A673 (cell line): ENCODE measurements at regions not wholly inside any gene's neighbourhood (a gene's known extent, or its start where the extent isn't known, plus 50 kb on each side); places are given as distances from the start of the nearest gene placed in this dataset.
A peak's percentile ranks its signal among the peaks of the same experiment; 100 is the strongest.

ENCODE experiments used
- BruUV-seq: library from RNA; stranded (reverse); fragments of 400-500 nt; replicated peaks from 2 replicates; lab custom pipeline; 2021; lab: Mats Ljungman, UMichigan
- CTCF ChIA-PET: fragments of 300-600 bp; sonication (Branson Sonifier 250); formaldehyde crosslinking; loops from one replicate; lab custom pipeline; 2022; ENCODE audit warnings: antibody characterized with exemption; lab: Charles Lee
- POLR2A ChIA-PET: fragments of 300-600 bp; sonication (Branson Sonifier 250); formaldehyde crosslinking; loops from one replicate; lab custom pipeline; 2022; ENCODE audit warnings: antibody characterized with exemption; ENCODE audit not compliant: low non-redundant PET; lab: Charles Lee
- DNase-seq: peaks from one replicate; pipeline ENCODE4 v3.0.0-alpha.2; 2015; ENCODE audit warnings: low spot score
- H3K27ac ChIP-seq: fragments of 200-600 bp; sonication (generic); 2 replicates; pipeline ENCODE4 v1.5.1; 2016; ENCODE audit warnings: mixed run types, low read depth, mild to moderate bottlenecking, mixed read lengths, antibody characterized with exemption, low read length; ENCODE audit not compliant: poor library complexity, severe bottlenecking
- H3K27me3 ChIP-seq: fragments of 200-600 bp; sonication (generic); replicated peaks from 2 replicates; pipeline ENCODE4 v1.6.1; 2017; ENCODE audit warnings: mixed run types, low read depth, mild to moderate bottlenecking, mixed read lengths, antibody characterized with exemption, low read length; ENCODE audit not compliant: insufficient read depth, poor library complexity
- H3K36me3 ChIP-seq: fragments of 200-600 bp; sonication (generic); 2 replicates; pipeline ENCODE4 v1.6.1; 2016; ENCODE audit warnings: mixed run types, mild to moderate bottlenecking, mixed read lengths, antibody characterized with exemption, low read length; ENCODE audit not compliant: insufficient read depth, poor library complexity, severe bottlenecking
- H3K4me1 ChIP-seq: fragments of 200-600 bp; sonication (generic); 2 replicates; pipeline ENCODE4 v1.6.1; 2017; ENCODE audit warnings: mixed run types, mild to moderate bottlenecking, mixed read lengths, antibody characterized with exemption, low read length; ENCODE audit not compliant: insufficient read depth, poor library complexity, severe bottlenecking
- H3K4me3 ChIP-seq: fragments of 200-600 bp; sonication (generic); 2 replicates; pipeline ENCODE4 v1.5.1; 2016; ENCODE audit warnings: low read depth, mixed run types, mild to moderate bottlenecking, mixed read lengths, low read length; ENCODE audit not compliant: poor library complexity, severe bottlenecking
- H3K9me3 ChIP-seq: fragments of 200-600 bp; sonication (generic); 2 replicates; pipeline ENCODE4 v1.6.1; 2016; ENCODE audit warnings: mixed run types, low read depth, mild to moderate bottlenecking, mixed read lengths, antibody characterized with exemption, low read length; ENCODE audit not compliant: poor library complexity, severe bottlenecking
- CTCF ChIP-seq: fragments of 300-800, 200-600 bp; sonication (generic); conservative IDR thresholded peaks from 2 replicates; pipeline ENCODE4 v1.5.1; 2017; ENCODE audit warnings: low read depth, mild to moderate bottlenecking, antibody characterized with exemption, low read length, moderate library complexity, mixed read lengths
- EZH2 ChIP-seq: fragments of 200-600 bp; sonication (generic); IDR thresholded peaks from 2 replicates; pipeline ENCODE4 v1.6.1; 2017; ENCODE audit warnings: borderline replicate concordance, low read depth, mild to moderate bottlenecking, mixed read lengths, antibody characterized with exemption, low read length; ENCODE audit not compliant: poor library complexity, severe bottlenecking
- intact Hi-C: fragments of 100-400 bp; cut with micrococcal nuclease; formaldehyde crosslinking; loops from one replicate; pipeline ENCODE4 v1.10.0; 2022; ENCODE audit not compliant: unreplicated experiment

- peak overlapping the region; percentile 76 for H3K27ac ChIP-seq
- H3K4me1 ChIP-seq = peaks cover 23% of the 10 kb centered on the region
- H3K4me3 ChIP-seq = no peak overlapping the region
- H3K9me3 ChIP-seq = no peaks in the 10 kb centered on the region
- intact Hi-C loops = loop anchor here (5.0 kb wide), 1 partner anchor 152 kb away; no protein-coding TSS in a partner anchor
- peak; percentile 89 for DNase-seq
- no peak for TF ChIP-seq CTCF
- TF ChIP-seq EZH2 = no peak
- ChIA-PET CTCF (interaction anchor here (0.6 kb wide), 1 partner anchor 481 kb away, joined by 3 read pairs; no protein-coding TSS in a partner anchor), POLR2A (interaction anchor here (0.6 kb wide), 1 partner anchor 34 kb away, joined by 9 read pairs; no protein-coding TSS in a partner anchor)
- BruUV-seq = no TSS peak
- no peaks in the 10 kb centered on the region for H3K27me3 ChIP-seq
- no peaks in the 10 kb centered on the region for H3K36me3 ChIP-seq
Measured at GRCh38 chr19:31223740-31224534, 125.3 kb downstream of the TSHZ3 start.

GRCh38 chr19:31220540-31220939, 128.7 kb downstream of the TSHZ3 start:
- intact Hi-C loops = loop anchor here (5.0 kb wide), 1 partner anchor 148 kb away; no protein-coding TSS in a partner anchor
- no TSS peak for BruUV-seq
- H3K4me1 ChIP-seq = peaks cover 23% of the 10 kb centered on the region
- POLR2A ChIA-PET = no interaction called here
- no peaks in the 10 kb centered on the region for H3K27me3 ChIP-seq
- no peaks in the 10 kb centered on the region for H3K36me3 ChIP-seq
- H3K9me3 ChIP-seq = no peaks in the 10 kb centered on the region
- peak; percentile 52 for DNase-seq
- H3K4me3 ChIP-seq = no peak overlapping the region
- H3K27ac ChIP-seq = no peak overlapping the region
- TF ChIP-seq CTCF (no peak), EZH2 (no peak)
- CTCF ChIA-PET = no interaction called here

GRCh38 chr19:31214997-31215396, 134.2 kb downstream of the TSHZ3 start:
- POLR2A ChIA-PET = no interaction called here

More at GRCh38 chr19:31214997-31215396, 134.2 kb downstream of the TSHZ3 start:
- Histone ChIP-seq H3K36me3 (no peaks in the 10 kb centered on the region), H3K4me1 (peaks cover 9% of the 10 kb centered on the region), H3K27me3 (no peaks in the 10 kb centered on the region), H3K9me3 (no peaks in the 10 kb centered on the region), H3K4me3 (no peak overlapping the region), H3K27ac (no peak overlapping the region)
- CTCF ChIA-PET = interaction anchor here (0.6 kb wide), 1 partner anchor 106 kb away, joined by 3 read pairs; no protein-coding TSS in a partner anchor
- BruUV-seq = no TSS peak
- TF ChIP-seq EZH2 (no peak), CTCF (no peak)
- intact Hi-C loops = no loop called here
- DNase-seq = no peak
